GM12875 (cell line): ENCODE measurements at regions not wholly inside any gene's neighbourhood (a gene's known extent, or its start where the extent isn't known, plus 50 kb on each side); places are given as distances from the start of the nearest gene placed in this dataset.
A peak's percentile ranks its signal among the peaks of the same experiment; 100 is the strongest.

ENCODE experiments used
- H3K4me3 ChIP-seq: one replicate; pipeline ENCODE4 v1.5.1; 2011; ENCODE audit warnings: low read depth, low read length, control low read depth
- CTCF ChIP-seq: IDR thresholded peaks from 2 replicates; pipeline ENCODE4 v1.5.1; 2011; ENCODE audit warnings: low read depth, mild to moderate bottlenecking, control low read depth, inconsistent platforms, low read length, moderate library complexity, borderline replicate concordance; ENCODE audit not compliant: insufficient read depth

GRCh38 chr5:77569409-77569808 is 69.1 kb downstream of the OTP start:
- no peak for TF ChIP-seq CTCF
- no peak overlapping the region for H3K4me3 ChIP-seq

- H3K4me3 ChIP-seq = no peak overlapping the region
- TF ChIP-seq CTCF = no peak
Measured at GRCh38 chr5:77568555-77568954, 70.0 kb downstream of the OTP start.

DNA sequence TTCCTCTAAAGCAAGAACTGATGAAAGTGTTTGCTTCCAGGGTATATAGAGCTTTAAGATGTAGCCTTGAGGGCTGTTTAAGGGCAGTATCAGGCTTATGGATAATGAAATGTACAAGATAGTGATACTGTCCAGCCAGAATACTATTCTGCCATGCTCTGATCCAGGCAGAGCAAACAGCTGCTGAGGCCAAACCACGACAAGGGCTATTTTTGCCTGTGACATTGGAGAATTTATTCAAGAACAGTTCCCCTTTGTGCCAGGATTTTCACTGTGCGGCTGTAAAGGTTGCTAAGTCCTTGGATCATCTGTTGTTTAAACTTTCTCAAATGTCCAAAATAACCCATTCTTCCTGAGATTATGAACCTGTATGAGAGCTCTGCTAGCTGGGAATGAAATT is 70.4 kb downstream of the OTP start:
- TF ChIP-seq CTCF = no peak

GRCh38 chr5:77563475-77563874 is 71.4 kb upstream of the WDR41 start:
- no peak overlapping the region for H3K4me3 ChIP-seq
- TF ChIP-seq CTCF = no peak

More for the DNA sequence above, 70.4 kb downstream of the OTP start:
- no peak overlapping the region for H3K4me3 ChIP-seq

DNA sequence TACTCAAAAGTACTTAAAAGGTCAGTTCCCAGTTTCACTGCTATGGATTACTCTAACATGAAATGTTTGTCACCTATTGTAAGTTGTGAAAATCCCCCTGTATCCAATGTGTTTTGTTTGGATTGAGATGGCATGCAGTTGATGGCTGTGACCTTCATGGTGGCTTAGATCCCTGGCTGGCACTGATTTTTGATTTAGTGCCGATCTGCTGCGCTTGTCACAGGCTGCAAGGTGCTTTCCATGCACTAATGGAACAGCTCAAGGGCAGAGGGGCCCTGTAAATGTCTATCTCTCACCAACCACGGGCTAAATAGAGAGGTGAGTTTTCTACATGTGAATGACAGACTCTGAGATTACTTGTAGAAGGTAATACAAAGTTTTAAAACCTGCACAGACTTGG is 69.8 kb upstream of the WDR41 start:
- H3K4me3 ChIP-seq = no peak overlapping the region
- TF ChIP-seq CTCF = no peak

DNA sequence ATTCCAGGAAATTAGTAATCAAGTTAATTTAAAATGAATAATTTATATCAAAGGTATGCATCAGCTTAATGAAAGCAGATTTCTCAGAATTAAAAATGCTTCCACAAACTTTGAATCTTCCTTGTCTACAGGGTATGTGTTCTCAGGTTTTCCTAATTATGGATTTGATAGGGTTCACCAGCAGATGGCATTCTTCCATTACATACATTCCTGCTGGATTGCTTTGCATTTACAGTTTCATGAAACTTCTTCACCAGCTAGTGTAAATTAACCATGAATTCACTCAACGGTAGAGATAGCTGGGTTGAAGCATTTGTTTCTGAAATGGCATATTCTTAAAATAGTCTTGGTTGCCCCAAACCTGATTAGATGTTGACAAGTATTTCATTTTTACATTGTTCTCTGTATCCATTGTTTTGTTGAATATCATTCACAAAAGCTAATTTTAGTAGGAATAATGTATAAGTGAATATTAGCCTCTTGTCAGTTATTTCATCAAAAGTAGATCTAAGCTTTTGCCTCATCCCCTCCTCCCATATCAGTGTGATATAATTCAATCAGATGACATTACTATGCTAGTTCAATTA is 68.7 kb upstream of the WDR41 start:
- peak; percentile 17; the same call in 1 of the 2 replicates for TF ChIP-seq CTCF
- H3K4me3 ChIP-seq = no peak overlapping the region

DNA sequence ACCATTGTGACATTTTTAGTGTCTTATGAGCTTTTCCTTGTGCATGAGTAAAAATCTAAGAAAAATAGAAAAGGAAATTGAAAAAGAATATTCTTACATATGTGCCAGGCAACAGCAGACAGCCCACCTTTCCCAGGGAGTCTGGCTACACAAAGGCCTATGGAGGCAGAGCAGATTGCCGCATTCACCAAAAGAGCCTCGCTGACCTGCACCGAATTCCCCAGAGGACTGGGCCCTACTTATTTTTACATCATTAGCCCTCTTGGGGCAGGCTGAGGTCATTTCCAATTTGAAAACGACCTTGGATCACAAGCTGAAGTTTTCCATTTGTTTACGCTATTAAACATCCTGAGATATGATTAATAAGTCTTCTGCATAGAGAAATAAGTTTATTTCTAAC is 66.2 kb upstream of the WDR41 start:
- TF ChIP-seq CTCF = no peak
- H3K4me3 ChIP-seq = no peak overlapping the region
